ENCODE measurements at regions not wholly inside any gene's neighbourhood (a gene's known extent, or its start where the extent isn't known, plus 50 kb on each side); places are given as distances from the start of the nearest gene placed in this dataset.

DNA sequence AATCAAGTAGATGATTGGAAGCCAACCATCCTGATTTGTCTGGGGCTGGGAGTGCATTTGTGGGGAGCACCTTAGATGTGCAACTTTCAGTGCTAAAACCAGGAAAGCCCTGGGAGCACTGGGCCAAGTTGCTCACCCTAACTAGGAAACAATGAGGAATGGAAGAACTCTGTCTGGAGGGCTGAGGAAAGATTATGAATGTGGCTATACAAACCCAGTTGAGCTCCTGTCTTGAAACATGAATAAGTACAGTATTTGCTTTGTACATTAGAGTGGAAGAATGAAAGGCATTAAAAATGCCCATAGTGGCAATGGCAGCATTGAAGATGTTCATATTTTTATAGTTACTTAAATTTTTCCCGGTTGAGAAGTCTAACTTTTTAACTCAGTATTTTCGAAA is 121.1 kb downstream of the HDGFL1 start (continued):
- TF ChIP-seq, protein P1, sequence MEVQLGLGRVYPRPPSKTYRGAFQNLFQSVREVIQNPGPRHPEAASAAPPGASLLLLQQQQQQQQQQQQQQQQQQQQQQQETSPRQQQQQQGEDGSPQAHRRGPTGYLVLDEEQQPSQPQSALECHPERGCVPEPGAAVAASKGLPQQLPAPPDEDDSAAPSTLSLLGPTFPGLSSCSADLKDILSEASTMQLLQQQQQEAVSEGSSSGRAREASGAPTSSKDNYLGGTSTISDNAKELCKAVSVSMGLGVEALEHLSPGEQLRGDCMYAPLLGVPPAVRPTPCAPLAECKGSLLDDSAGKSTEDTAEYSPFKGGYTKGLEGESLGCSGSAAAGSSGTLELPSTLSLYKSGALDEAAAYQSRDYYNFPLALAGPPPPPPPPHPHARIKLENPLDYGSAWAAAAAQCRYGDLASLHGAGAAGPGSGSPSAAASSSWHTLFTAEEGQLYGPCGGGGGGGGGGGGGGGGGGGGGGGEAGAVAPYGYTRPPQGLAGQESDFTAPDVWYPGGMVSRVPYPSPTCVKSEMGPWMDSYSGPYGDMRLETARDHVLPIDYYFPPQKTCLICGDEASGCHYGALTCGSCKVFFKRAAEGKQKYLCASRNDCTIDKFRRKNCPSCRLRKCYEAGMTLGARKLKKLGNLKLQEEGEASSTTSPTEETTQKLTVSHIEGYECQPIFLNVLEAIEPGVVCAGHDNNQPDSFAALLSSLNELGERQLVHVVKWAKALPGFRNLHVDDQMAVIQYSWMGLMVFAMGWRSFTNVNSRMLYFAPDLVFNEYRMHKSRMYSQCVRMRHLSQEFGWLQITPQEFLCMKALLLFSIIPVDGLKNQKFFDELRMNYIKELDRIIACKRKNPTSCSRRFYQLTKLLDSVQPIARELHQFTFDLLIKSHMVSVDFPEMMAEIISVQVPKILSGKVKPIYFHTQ (CRISPR knock-in tag; IDR thresholded peaks at IDR 0.05), result no peak
- TF ChIP-seq ZBTB21 (CRISPR knock-in tag; IDR thresholded peaks at IDR 0.05; ENCODE audit: borderline replicate concordance), result no peak
- TF ChIP-seq, protein P2, sequence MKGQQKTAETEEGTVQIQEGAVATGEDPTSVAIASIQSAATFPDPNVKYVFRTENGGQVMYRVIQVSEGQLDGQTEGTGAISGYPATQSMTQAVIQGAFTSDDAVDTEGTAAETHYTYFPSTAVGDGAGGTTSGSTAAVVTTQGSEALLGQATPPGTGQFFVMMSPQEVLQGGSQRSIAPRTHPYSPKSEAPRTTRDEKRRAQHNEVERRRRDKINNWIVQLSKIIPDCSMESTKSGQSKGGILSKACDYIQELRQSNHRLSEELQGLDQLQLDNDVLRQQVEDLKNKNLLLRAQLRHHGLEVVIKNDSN (CRISPR knock-in tag; IDR thresholded peaks at IDR 0.05), result no peak
- TF ChIP-seq HMGA2 (CRISPR knock-in tag; IDR thresholded peaks at IDR 0.05), result no peak
- TF ChIP-seq TEAD1 (CRISPR knock-in tag; IDR thresholded peaks at IDR 0.05), result no peak
- no peak for TF ChIP-seq KAT7 (CRISPR knock-in tag; IDR thresholded peaks at IDR 0.05; ENCODE audit: borderline replicate concordance)

DNA sequence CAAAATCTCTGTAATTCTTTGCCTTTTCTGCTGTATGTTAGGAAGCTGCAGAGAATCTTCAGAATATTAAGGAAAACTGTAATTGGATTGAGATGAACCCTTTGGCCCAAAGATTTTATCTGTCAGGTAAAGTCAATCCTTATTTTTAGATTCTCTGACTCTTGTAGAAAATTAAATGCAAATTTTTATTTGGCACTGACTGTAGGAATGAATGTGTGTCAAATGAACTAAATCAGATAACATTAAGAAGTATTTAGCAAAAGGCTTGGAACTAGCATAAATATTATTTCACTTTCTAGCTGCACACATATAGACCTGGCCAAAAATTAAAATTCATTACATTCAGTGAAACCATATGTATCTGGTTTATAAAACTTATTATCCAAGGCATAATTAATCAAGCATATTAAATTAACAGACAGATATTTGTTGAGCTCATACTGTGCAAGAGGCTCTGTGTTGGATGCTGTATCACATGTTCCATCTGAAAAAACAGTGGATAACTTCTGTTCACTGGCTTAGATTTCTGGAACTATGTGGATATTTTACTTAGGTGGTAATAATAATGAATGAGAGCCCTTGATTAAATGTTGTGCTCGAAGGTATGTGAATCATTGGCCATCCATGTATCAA is 124.8 kb downstream of the HDGFL1 start:
- DNase-seq (ENCODE audit: low spot score), result no peak
- H3K27ac Mint-ChIP-seq, result no peak overlapping the region
- CTCF ChIA-PET, result no interaction called here
- H3K4me3 Mint-ChIP-seq, result no peak overlapping the region
- H3K4me1 Mint-ChIP-seq, result peaks cover 3% of the 10 kb centered on the region
- H3K27me3 Mint-ChIP-seq (ENCODE audit: low read depth), result no peaks in the 10 kb centered on the region
- H3K36me3 Mint-ChIP-seq, result peaks cover 4% of the 10 kb centered on the region; the same call in 1 of the 2 replicates
- ATAC-seq, result no peak
- POLR2A ChIA-PET, result no interaction called here
- peaks cover 6% of the 10 kb centered on the region for H3K9me3 Mint-ChIP-seq
- TF ChIP-seq, protein P3, sequence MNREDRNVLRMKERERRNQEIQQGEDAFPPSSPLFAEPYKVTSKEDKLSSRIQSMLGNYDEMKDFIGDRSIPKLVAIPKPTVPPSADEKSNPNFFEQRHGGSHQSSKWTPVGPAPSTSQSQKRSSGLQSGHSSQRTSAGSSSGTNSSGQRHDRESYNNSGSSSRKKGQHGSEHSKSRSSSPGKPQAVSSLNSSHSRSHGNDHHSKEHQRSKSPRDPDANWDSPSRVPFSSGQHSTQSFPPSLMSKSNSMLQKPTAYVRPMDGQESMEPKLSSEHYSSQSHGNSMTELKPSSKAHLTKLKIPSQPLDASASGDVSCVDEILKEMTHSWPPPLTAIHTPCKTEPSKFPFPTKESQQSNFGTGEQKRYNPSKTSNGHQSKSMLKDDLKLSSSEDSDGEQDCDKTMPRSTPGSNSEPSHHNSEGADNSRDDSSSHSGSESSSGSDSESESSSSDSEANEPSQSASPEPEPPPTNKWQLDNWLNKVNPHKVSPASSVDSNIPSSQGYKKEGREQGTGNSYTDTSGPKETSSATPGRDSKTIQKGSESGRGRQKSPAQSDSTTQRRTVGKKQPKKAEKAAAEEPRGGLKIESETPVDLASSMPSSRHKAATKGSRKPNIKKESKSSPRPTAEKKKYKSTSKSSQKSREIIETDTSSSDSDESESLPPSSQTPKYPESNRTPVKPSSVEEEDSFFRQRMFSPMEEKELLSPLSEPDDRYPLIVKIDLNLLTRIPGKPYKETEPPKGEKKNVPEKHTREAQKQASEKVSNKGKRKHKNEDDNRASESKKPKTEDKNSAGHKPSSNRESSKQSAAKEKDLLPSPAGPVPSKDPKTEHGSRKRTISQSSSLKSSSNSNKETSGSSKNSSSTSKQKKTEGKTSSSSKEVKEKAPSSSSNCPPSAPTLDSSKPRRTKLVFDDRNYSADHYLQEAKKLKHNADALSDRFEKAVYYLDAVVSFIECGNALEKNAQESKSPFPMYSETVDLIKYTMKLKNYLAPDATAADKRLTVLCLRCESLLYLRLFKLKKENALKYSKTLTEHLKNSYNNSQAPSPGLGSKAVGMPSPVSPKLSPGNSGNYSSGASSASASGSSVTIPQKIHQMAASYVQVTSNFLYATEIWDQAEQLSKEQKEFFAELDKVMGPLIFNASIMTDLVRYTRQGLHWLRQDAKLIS (CRISPR knock-in tag; IDR thresholded peaks at IDR 0.05; ENCODE audit: borderline replicate concordance), result no peak
- TF ChIP-seq OVOL2 (CRISPR knock-in tag; IDR thresholded peaks at IDR 0.05; ENCODE audit: borderline replicate concordance), result no peak
- TF ChIP-seq ZBTB21 (CRISPR knock-in tag; IDR thresholded peaks at IDR 0.05; ENCODE audit: borderline replicate concordance), result no peak
- no peak for TF ChIP-seq ZNF416 (CRISPR knock-in tag; IDR thresholded peaks at IDR 0.05)
- TF ChIP-seq GABPB1 (CRISPR knock-in tag; IDR thresholded peaks at IDR 0.05), result no peak
- TF ChIP-seq ZNF263 (CRISPR knock-in tag; IDR thresholded peaks at IDR 0.05; ENCODE audit: low read depth), result no peak
- TF ChIP-seq, protein P4, sequence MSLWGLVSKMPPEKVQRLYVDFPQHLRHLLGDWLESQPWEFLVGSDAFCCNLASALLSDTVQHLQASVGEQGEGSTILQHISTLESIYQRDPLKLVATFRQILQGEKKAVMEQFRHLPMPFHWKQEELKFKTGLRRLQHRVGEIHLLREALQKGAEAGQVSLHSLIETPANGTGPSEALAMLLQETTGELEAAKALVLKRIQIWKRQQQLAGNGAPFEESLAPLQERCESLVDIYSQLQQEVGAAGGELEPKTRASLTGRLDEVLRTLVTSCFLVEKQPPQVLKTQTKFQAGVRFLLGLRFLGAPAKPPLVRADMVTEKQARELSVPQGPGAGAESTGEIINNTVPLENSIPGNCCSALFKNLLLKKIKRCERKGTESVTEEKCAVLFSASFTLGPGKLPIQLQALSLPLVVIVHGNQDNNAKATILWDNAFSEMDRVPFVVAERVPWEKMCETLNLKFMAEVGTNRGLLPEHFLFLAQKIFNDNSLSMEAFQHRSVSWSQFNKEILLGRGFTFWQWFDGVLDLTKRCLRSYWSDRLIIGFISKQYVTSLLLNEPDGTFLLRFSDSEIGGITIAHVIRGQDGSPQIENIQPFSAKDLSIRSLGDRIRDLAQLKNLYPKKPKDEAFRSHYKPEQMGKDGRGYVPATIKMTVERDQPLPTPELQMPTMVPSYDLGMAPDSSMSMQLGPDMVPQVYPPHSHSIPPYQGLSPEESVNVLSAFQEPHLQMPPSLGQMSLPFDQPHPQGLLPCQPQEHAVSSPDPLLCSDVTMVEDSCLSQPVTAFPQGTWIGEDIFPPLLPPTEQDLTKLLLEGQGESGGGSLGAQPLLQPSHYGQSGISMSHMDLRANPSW (CRISPR knock-in tag; conservative IDR thresholded peaks at IDR 0.05; ENCODE audit: low read depth), result no peak
- TF ChIP-seq, protein P5, sequence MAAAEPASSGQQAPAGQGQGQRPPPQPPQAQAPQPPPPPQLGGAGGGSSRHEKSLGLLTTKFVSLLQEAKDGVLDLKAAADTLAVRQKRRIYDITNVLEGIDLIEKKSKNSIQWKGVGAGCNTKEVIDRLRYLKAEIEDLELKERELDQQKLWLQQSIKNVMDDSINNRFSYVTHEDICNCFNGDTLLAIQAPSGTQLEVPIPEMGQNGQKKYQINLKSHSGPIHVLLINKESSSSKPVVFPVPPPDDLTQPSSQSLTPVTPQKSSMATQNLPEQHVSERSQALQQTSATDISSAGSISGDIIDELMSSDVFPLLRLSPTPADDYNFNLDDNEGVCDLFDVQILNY (CRISPR knock-in tag; IDR thresholded peaks at IDR 0.05), result no peak
